Thoracic aorta (tissue), 2 donors: ENCODE measurements at regions not wholly inside any gene's neighbourhood (a gene's known extent, or its start where the extent isn't known, plus 50 kb on each side); places are given as distances from the start of the nearest gene placed in this dataset.

ENCODE experiments used
- ATAC-seq: fragments of 150-250 bp; one replicate; pipeline ENCODE4 v1.8.0; 2017; ENCODE audit warnings: low read depth; ENCODE audit not compliant: insufficient number of reproducible peaks, low FRiP score
- DNase-seq: peaks from one replicate; pipeline ENCODE4 v3.0.0-alpha.2; 2020; ENCODE audit warnings: low spot score
- H3K27ac ChIP-seq, 2 donors: fragments of 200-600 bp; sonication (generic); 1 replicate in 1 of 2; 2 replicates in 1 of 2; pipeline ENCODE4 v1.5.1; 2016; ENCODE audit warnings: mild to moderate bottlenecking in 2 of 2, moderate library complexity in 2 of 2
- H3K27me3 ChIP-seq: fragments of 200-600 bp; sonication (generic); replicated peaks from 2 replicates; pipeline ENCODE4 v1.6.0; 2016; ENCODE audit warnings: mild to moderate bottlenecking; ENCODE audit not compliant: insufficient read depth
- H3K36me3 ChIP-seq: fragments of 200-600 bp; sonication (generic); one replicate; pipeline ENCODE4 v1.5.1; 2016
- H3K4me1 ChIP-seq, 2 donors: fragments of 200-600 bp; sonication (generic); 1 replicate in 1 of 2; 2 replicates in 1 of 2; pipeline versions ENCODE4 v1.5.1 to v1.6.0; 2016; ENCODE audit warnings: low read depth in 2 of 2, mild to moderate bottlenecking in 1 of 2; ENCODE audit not compliant: control insufficient read depth in 1 of 2
- H3K4me3 ChIP-seq: fragments of 200-600 bp; sonication (generic); 2 replicates; pipeline ENCODE4 v1.5.1; 2016; ENCODE audit warnings: mild to moderate bottlenecking
- H3K9me3 ChIP-seq: fragments of 200-600 bp; sonication (generic); 2 replicates; pipeline ENCODE4 v1.5.1; 2016
- TF ChIP-seq, protein P1 (sequence below): fragments of 200-600 bp; sonication (generic); IDR thresholded peaks from one replicate; pipeline ENCODE4 v1.5.1; 2019; ENCODE audit warnings: antibody characterized with exemption

DNA sequence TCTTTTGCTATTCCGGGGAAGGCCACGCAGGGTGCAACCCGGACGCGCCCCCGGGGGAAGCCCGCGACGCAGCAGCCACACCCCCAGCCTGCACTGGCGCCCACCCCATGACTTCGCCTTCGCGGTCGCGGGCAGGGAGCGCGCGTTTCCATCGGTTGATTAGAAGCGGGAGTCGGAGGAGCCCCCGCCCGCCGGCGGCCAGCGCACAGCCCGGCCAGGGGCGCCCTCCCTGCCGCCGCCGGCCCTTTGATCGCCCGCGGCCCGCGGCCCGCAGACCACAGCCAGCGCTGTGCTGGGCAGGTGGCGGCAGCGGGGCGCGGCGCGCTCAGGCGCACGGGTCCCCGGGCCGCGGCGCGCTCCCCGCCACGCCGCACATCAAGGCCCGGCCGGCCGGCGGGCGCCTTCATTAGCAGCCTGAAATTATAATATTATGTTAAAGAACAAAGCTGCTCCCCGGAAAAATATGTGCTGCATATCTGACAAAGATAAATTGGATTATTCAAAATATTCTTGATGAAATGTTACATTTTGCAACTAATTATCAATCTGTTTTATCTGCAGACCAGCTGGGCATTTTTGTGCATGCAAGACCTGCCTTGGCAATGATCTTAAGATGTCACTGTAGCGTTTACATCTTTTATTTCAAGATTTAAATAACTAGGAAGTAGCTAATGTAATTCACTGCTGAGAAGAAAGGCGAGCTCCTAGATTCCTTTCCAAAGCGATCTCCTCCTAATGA is 160.7 kb upstream of the MKI67 start:
- no peak for DNase-seq
- no peaks in the 10 kb centered on the region for H3K27me3 ChIP-seq
- no peaks in the 10 kb centered on the region for H3K9me3 ChIP-seq

DNA sequence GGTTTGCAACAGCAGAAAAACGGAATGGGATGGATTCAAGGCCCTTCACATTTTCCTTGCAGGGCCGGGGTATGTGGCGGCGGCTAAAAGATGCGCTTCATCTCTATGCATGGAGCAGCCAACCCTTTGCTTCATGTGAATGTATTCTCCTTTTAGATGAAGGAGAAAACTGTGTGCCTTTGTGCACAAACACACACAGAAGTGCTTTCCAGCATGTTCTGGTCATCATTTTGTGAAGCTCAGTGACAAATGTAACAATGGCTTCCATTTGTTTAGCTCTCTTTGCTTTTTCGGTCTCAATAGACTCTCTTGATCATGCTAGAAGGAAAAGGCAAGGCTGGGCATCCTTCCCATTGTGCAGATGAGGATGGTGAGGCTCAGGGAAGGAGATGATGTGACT is 161.7 kb upstream of the MKI67 start:
- TF ChIP-seq, protein P1, sequence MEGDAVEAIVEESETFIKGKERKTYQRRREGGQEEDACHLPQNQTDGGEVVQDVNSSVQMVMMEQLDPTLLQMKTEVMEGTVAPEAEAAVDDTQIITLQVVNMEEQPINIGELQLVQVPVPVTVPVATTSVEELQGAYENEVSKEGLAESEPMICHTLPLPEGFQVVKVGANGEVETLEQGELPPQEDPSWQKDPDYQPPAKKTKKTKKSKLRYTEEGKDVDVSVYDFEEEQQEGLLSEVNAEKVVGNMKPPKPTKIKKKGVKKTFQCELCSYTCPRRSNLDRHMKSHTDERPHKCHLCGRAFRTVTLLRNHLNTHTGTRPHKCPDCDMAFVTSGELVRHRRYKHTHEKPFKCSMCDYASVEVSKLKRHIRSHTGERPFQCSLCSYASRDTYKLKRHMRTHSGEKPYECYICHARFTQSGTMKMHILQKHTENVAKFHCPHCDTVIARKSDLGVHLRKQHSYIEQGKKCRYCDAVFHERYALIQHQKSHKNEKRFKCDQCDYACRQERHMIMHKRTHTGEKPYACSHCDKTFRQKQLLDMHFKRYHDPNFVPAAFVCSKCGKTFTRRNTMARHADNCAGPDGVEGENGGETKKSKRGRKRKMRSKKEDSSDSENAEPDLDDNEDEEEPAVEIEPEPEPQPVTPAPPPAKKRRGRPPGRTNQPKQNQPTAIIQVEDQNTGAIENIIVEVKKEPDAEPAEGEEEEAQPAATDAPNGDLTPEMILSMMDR: no peak
- Histone ChIP-seq H3K36me3 (no peaks in the 10 kb centered on the region), H3K4me3 (no peak overlapping the region), H3K27ac (no peak overlapping the region), H3K27me3 (no peaks in the 10 kb centered on the region), H3K9me3 (no peaks in the 10 kb centered on the region), H3K4me1 (no peaks in the 10 kb centered on the region)
- ATAC-seq (no peak), DNase-seq (no peak)

More for the DNA sequence above, 160.7 kb upstream of the MKI67 start:
- Histone ChIP-seq H3K27ac (no peak overlapping the region), H3K4me1 (no peaks in the 10 kb centered on the region), H3K36me3 (no peaks in the 10 kb centered on the region), H3K4me3 (no peak overlapping the region)
- TF ChIP-seq, protein P1: no peak
- ATAC-seq: no peak

DNA sequence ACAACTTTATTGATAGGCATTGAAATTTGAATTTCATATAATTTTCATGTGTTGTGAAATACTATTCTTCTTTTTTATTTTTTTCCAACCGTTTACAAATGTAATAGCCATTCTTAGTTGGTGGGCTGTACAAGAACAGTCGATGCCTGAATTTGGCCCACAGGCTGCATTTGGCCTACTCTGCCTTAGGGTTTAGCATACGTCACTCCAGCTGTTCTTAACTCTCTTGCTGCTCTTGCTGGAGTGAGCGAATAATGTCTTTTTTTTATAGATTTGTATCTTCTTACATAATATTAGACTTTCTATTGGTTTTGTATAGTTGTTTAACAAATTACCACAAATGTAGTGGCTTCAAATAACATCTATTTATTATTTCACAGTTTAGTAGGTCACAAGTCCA is 163.4 kb upstream of the MKI67 start:
- DNase-seq (no peak), ATAC-seq (no peak)
- Histone ChIP-seq H3K27me3 (no peaks in the 10 kb centered on the region), H3K4me1 (no peaks in the 10 kb centered on the region), H3K36me3 (no peaks in the 10 kb centered on the region), H3K9me3 (no peaks in the 10 kb centered on the region), H3K27ac (no peak overlapping the region), H3K4me3 (no peak overlapping the region)
- TF ChIP-seq, protein P1: no peak

DNA sequence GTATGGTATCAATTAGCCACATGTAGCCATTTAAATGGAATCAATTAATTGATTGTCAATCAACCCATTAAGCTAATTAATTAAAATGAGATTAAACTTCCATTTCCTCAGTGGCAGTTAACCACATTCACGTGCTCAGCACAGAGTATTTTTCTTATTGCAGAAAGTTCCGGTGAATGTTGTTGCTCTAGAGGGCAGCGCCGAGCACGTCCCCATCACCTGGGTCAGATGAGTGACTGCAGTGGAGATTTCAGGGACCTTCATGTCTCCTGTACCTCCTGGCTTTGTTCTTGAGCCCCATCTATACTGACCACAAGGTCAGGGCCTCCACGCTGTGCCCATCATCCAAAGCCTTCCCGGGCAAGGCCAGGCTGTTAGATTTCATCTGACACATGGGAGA is 168.8 kb upstream of the MKI67 start:
- H3K4me1 ChIP-seq: peaks cover 0 to 7% of the 10 kb centered on the region in 2 donors
- ATAC-seq: no peak
- no peak overlapping the region for H3K4me3 ChIP-seq
- no peaks in the 10 kb centered on the region for H3K36me3 ChIP-seq
- no peaks in the 10 kb centered on the region for H3K27me3 ChIP-seq
- no peaks in the 10 kb centered on the region for H3K9me3 ChIP-seq
- H3K27ac ChIP-seq: no peak overlapping the region
- DNase-seq: no peak
- TF ChIP-seq, protein P1: no peak

DNA sequence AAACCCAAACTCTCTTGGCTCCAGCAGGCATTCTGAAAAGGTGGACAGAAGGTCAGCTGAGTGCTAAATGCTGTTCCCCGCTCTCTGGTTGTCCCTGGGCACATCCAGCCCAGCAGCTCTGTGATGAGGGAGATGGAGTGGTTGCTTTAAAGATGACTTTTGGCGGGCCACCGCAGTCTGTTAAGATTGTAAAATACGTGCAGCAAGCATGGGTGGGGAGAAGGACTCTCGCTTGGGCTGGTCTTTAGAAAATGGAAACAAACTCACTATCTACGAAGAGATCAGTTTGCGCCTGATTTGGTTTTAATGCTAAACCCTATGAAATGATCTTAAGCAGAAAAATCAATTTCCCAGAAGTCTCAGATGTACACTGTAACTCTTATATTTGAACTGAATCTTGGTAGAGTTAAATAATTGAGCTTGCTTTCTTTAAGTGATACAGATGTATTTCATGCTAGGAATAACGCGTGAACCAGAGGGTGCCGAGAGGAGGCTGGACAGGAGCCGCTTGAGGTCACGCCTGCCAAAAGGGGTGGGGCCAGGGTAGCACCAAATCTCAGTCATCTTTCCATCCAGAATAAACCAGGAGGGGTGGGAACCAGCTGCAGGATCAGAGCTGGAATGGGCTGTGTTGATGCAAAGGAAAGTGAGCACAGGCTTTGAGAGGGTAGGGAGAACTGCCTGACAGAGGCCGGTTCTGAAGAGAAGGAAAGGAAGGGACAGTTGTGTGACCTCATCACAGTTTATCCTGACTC is 170.2 kb upstream of the MKI67 start:
- TF ChIP-seq, protein P1: no peak
- Histone ChIP-seq H3K4me3 (no peak overlapping the region), H3K27me3 (no peaks in the 10 kb centered on the region), H3K27ac (no peak overlapping the region), H3K4me1 (peaks cover 0 to 7% of the 10 kb centered on the region in 2 donors), H3K36me3 (no peaks in the 10 kb centered on the region), H3K9me3 (no peaks in the 10 kb centered on the region)
- no peak for DNase-seq
- ATAC-seq: no peak
